Fibroblast of lung (primary cell): ENCODE measurements at regions not wholly inside any gene's neighbourhood (a gene's known extent, or its start where the extent isn't known, plus 50 kb on each side); places are given as distances from the start of the nearest gene placed in this dataset.

Experiments
- DNase-seq, 2 donors: peaks; one replicate each; pipeline versions ENCODE4 v3.0.0 to v3.0.0-alpha.2; 2010; ENCODE audit warnings: low read depth in 2 of 2
- H2AFZ ChIP-seq: 2 replicates; pipeline ENCODE4 v1.5.1; 2012; ENCODE audit warnings: low read length, control low read depth, inconsistent platforms
- H3K27ac ChIP-seq: 2 replicates; pipeline ENCODE4 v1.5.1; 2011; ENCODE audit warnings: low read length, control low read depth; ENCODE audit not compliant: insufficient read depth
- H3K27me3 ChIP-seq: 2 replicates; pipeline ENCODE4 v1.5.1; 2011; ENCODE audit warnings: mild to moderate bottlenecking, low read length; ENCODE audit not compliant: control insufficient read depth, insufficient read depth
- H3K36me3 ChIP-seq: 2 replicates; pipeline ENCODE4 v1.5.1; 2011; ENCODE audit warnings: low read length; ENCODE audit not compliant: control insufficient read depth, insufficient read depth
- H3K4me1 ChIP-seq: 2 replicates; pipeline ENCODE4 v1.5.1; 2011; ENCODE audit warnings: low read length; ENCODE audit not compliant: control insufficient read depth, insufficient read depth; ENCODE audit errors: extremely low read depth
- H3K4me2 ChIP-seq: 2 replicates; pipeline ENCODE4 v1.5.1; 2011; ENCODE audit warnings: low read length, control low read depth; ENCODE audit not compliant: insufficient read depth; ENCODE audit errors: extremely low read depth
- H3K4me3 ChIP-seq, 4 experiments: fragments of 200-600 bp in 1 of 4; sonication (generic) in 1 of 4; replicated peaks in 1 of 4; 2 replicates each; pipeline ENCODE4 v1.5.1; 2011 to 2016; ENCODE audit warnings: low read length in 4 of 4, low read depth in 3 of 4, mild to moderate bottlenecking in 3 of 4, control low read depth in 2 of 4, inconsistent platforms in 1 of 4, mixed read lengths in 1 of 4; ENCODE audit not compliant: insufficient read depth in 1 of 4; ENCODE audit errors: control extremely low read depth in 1 of 4
- H3K79me2 ChIP-seq: 2 replicates; pipeline ENCODE4 v1.5.1; 2012; ENCODE audit warnings: mild to moderate bottlenecking, low read length, inconsistent platforms; ENCODE audit not compliant: control insufficient read depth, insufficient read depth
- H3K9ac ChIP-seq: 2 replicates; pipeline ENCODE4 v1.5.1; 2011; ENCODE audit warnings: mild to moderate bottlenecking, low read length, control low read depth; ENCODE audit not compliant: insufficient read depth
- H3K9me3 ChIP-seq: 2 replicates; pipeline ENCODE4 v1.5.1; 2012; ENCODE audit warnings: low read depth, low read length; ENCODE audit not compliant: control insufficient read depth, insufficient read depth
- H4K20me1 ChIP-seq: 2 replicates; pipeline ENCODE4 v1.5.1; 2011; ENCODE audit warnings: low read length; ENCODE audit not compliant: control insufficient read depth, insufficient read depth; ENCODE audit errors: extremely low read depth
- CTCF ChIP-seq, 2 donors: IDR thresholded peaks in 1 of 2; conservative IDR thresholded peaks in 1 of 2; 1 replicate in 1 of 2; 2 replicates in 1 of 2; pipeline ENCODE4 v1.5.1; 2011 to 2012; ENCODE audit warnings: low read length in 2 of 2, control low read depth in 1 of 2, inconsistent platforms in 1 of 2, low read depth in 1 of 2, mild to moderate bottlenecking in 1 of 2
- EZH2 ChIP-seq: IDR thresholded peaks from 2 replicates; pipeline ENCODE4 v1.5.1; 2012; ENCODE audit warnings: low read length, control low read depth, mild to moderate bottlenecking; ENCODE audit errors: missing control alignments

GRCh38 chr1:81071072-81071858 is 729.5 kb upstream of the ADGRL2 start:
- no peaks in the 10 kb centered on the region for H3K27me3 ChIP-seq
- no peak overlapping the region for H2AFZ ChIP-seq
- H3K36me3 ChIP-seq = no peaks in the 10 kb centered on the region
- peak in 1 of 2 donors; percentile 5 for DNase-seq
- no peak overlapping the region for H3K27ac ChIP-seq
- no peak overlapping the region for H3K4me2 ChIP-seq
- no peak for TF ChIP-seq CTCF (conservative IDR thresholded peaks at IDR 0.05 in 1 of 2, IDR thresholded peaks at IDR 0.05 in 1 of 2; ENCODE audit: low read depth in 1 of 2, low read length in 2 of 2)
- no peak for TF ChIP-seq EZH2
- H3K4me3 ChIP-seq = no peak overlapping the region
- no peak overlapping the region for H3K9ac ChIP-seq
- H3K4me1 ChIP-seq = no peaks in the 10 kb centered on the region
- H3K9me3 ChIP-seq = no peaks in the 10 kb centered on the region
- no peaks in the 10 kb centered on the region for H3K79me2 ChIP-seq
- no peaks in the 10 kb centered on the region for H4K20me1 ChIP-seq

GRCh38 chr1:81069856-81070255 is 730.9 kb upstream of the ADGRL2 start:
- Histone ChIP-seq H3K27ac (no peak overlapping the region), H3K4me2 (no peak overlapping the region), H3K9ac (no peak overlapping the region), H3K9me3 (no peaks in the 10 kb centered on the region), H4K20me1 (no peaks in the 10 kb centered on the region), H3K36me3 (no peaks in the 10 kb centered on the region), H3K4me1 (no peaks in the 10 kb centered on the region), H2AFZ (no peak overlapping the region), H3K79me2 (no peaks in the 10 kb centered on the region), H3K27me3 (no peaks in the 10 kb centered on the region), H3K4me3 (no peak overlapping the region)
- TF ChIP-seq CTCF (conservative IDR thresholded peaks at IDR 0.05 in 1 of 2, IDR thresholded peaks at IDR 0.05 in 1 of 2; ENCODE audit: low read depth in 1 of 2, low read length in 2 of 2) (no peak), EZH2 (no peak)
- no peak for DNase-seq

- no peaks in the 10 kb centered on the region for H3K27me3 ChIP-seq
- TF ChIP-seq CTCF (conservative IDR thresholded peaks at IDR 0.05 in 1 of 2, IDR thresholded peaks at IDR 0.05 in 1 of 2; ENCODE audit: low read depth in 1 of 2, low read length in 2 of 2) = no peak
- TF ChIP-seq EZH2 = no peak
- H3K27ac ChIP-seq = no peak overlapping the region
- no peak overlapping the region for H3K9ac ChIP-seq
- H2AFZ ChIP-seq = no peak overlapping the region
- no peaks in the 10 kb centered on the region for H4K20me1 ChIP-seq
- H3K4me1 ChIP-seq = no peaks in the 10 kb centered on the region
- no peak for DNase-seq
- H3K9me3 ChIP-seq = no peaks in the 10 kb centered on the region
- no peaks in the 10 kb centered on the region for H3K79me2 ChIP-seq
- H3K4me2 ChIP-seq = no peak overlapping the region
- no peaks in the 10 kb centered on the region for H3K36me3 ChIP-seq
- no peak overlapping the region for H3K4me3 ChIP-seq
Measured at GRCh38 chr1:81068726-81069125, 732.0 kb upstream of the ADGRL2 start.
